ENCODE measurements at regions not wholly inside any gene's neighbourhood (a gene's known extent, or its start where the extent isn't known, plus 50 kb on each side); places are given as distances from the start of the nearest gene placed in this dataset.

- H3K4me1 ChIP-seq, result no peaks in the 10 kb centered on the region
- TF ChIP-seq POLR2AphosphoS5 (IDR thresholded peaks at IDR 0.05; ENCODE audit: insufficient read depth in 1 of 2, low read depth in 1 of 2), result no peak
- TF ChIP-seq POLR2A (IDR thresholded peaks at IDR 0.05), result no peak
- TF ChIP-seq CTCF (IDR thresholded peaks at IDR 0.05), result no peak
- no peaks in the 10 kb centered on the region for H3K9me3 ChIP-seq
- H3K27me3 ChIP-seq, result no peaks in the 10 kb centered on the region
- H3K36me3 ChIP-seq, result no peaks in the 10 kb centered on the region
- no peak overlapping the region for H3K4me3 ChIP-seq
- H3K27ac ChIP-seq, result no peak overlapping the region
- intact Hi-C loops (cut with DNase I), result no loop called here
- no peak for DNase-seq (ENCODE audit: extremely low spot score in 2 of 2)
These were observed 552.8 kb downstream of the ANKRD7 start for GRCh38 chr7:118777308-118777707.

GRCh38 chr7:118792682-118793081, 568.2 kb downstream of the ANKRD7 start:
- no peaks in the 10 kb centered on the region for H3K9me3 ChIP-seq
- DNase-seq (ENCODE audit: extremely low spot score in 2 of 2), result no peak
- intact Hi-C loops (cut with DNase I), result no loop called here
- no peak overlapping the region for H3K27ac ChIP-seq
- no peak overlapping the region for H3K4me3 ChIP-seq
- no peaks in the 10 kb centered on the region for H3K36me3 ChIP-seq
- no peak for TF ChIP-seq POLR2A (IDR thresholded peaks at IDR 0.05)
- no peak for TF ChIP-seq POLR2AphosphoS5 (IDR thresholded peaks at IDR 0.05; ENCODE audit: insufficient read depth in 1 of 2, low read depth in 1 of 2)
- TF ChIP-seq CTCF (IDR thresholded peaks at IDR 0.05), result no peak
- H3K4me1 ChIP-seq, result no peaks in the 10 kb centered on the region
- no peaks in the 10 kb centered on the region for H3K27me3 ChIP-seq

GRCh38 chr7:118793582-118793981, 569.1 kb downstream of the ANKRD7 start:
- Histone ChIP-seq H3K9me3 (no peaks in the 10 kb centered on the region), H3K36me3 (no peaks in the 10 kb centered on the region), H3K27me3 (no peaks in the 10 kb centered on the region), H3K4me1 (no peaks in the 10 kb centered on the region), H3K27ac (no peak overlapping the region), H3K4me3 (no peak overlapping the region)
- TF ChIP-seq POLR2A (IDR thresholded peaks at IDR 0.05) (no peak), CTCF (IDR thresholded peaks at IDR 0.05) (no peak), POLR2AphosphoS5 (IDR thresholded peaks at IDR 0.05; ENCODE audit: insufficient read depth in 1 of 2, low read depth in 1 of 2) (no peak)
- DNase-seq (ENCODE audit: extremely low spot score in 2 of 2), result no peak
- intact Hi-C loops (cut with DNase I), result no loop called here

DNA sequence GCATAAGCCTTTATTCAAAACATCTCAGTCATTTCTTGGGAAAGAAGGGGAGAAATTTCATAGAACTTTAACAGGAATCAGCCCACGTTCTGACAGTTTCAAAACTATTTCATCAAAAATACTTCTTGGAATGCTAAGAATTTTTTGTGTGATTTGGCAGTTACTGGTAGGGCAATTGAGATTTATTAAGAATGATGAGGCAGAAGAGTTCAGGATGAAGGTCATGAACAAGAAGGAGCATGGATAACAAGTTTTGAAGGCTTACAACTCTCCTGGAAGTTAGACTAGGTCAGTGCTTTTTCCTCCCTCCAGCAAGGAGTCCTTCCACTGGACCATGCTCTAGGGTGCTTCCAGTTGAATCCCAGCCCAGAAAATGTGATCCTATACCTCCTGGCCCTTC, 569.9 kb downstream of the ANKRD7 start:
- no peaks in the 10 kb centered on the region for H3K4me1 ChIP-seq
- H3K27ac ChIP-seq, result no peak overlapping the region
- H3K4me3 ChIP-seq, result no peak overlapping the region
- H3K9me3 ChIP-seq, result no peaks in the 10 kb centered on the region
- no peaks in the 10 kb centered on the region for H3K27me3 ChIP-seq
- DNase-seq (ENCODE audit: extremely low spot score in 2 of 2), result no peak
- TF ChIP-seq CTCF (IDR thresholded peaks at IDR 0.05) (no peak), POLR2AphosphoS5 (IDR thresholded peaks at IDR 0.05; ENCODE audit: insufficient read depth in 1 of 2, low read depth in 1 of 2) (no peak), POLR2A (IDR thresholded peaks at IDR 0.05) (no peak)
- intact Hi-C loops (cut with DNase I), result no loop called here
- no peaks in the 10 kb centered on the region for H3K36me3 ChIP-seq

DNA sequence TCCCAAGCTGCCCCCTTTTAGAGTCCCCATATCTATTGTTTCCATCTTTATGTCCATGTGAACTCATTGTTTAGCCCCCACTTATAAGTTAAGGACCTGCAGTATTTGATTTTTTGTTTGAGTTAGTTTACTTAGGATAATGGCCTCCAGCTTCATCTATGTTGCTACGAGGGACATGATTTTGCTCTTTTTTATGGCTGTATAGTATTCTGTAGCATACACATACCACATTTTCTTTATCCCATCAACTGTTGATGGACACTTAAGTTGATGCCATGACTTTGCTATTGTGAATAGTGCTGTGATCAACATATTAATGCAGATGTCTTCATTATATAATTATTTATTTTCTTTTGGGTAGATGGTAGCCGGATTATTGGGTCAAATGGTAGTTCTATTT, 576.9 kb downstream of the ANKRD7 start:
- no peak overlapping the region for H3K27ac ChIP-seq
- H3K36me3 ChIP-seq, result no peaks in the 10 kb centered on the region
- H3K4me1 ChIP-seq, result no peaks in the 10 kb centered on the region
- no peaks in the 10 kb centered on the region for H3K9me3 ChIP-seq
- no peak for DNase-seq (ENCODE audit: extremely low spot score in 2 of 2)
- TF ChIP-seq POLR2AphosphoS5 (IDR thresholded peaks at IDR 0.05; ENCODE audit: insufficient read depth in 1 of 2, low read depth in 1 of 2) (no peak), POLR2A (IDR thresholded peaks at IDR 0.05) (no peak), CTCF (IDR thresholded peaks at IDR 0.05) (no peak)
- intact Hi-C loops (cut with DNase I), result no loop called here
- H3K4me3 ChIP-seq, result no peak overlapping the region
- H3K27me3 ChIP-seq, result no peaks in the 10 kb centered on the region

Measured in vagina (tissue), 2 donors.